GM12878 (cell line): ENCODE measurements at regions not wholly inside any gene's neighbourhood (a gene's known extent, or its start where the extent isn't known, plus 50 kb on each side); places are given as distances from the start of the nearest gene placed in this dataset.

ENCODE experiments used
- ATF3 ChIP-seq: IDR thresholded peaks from 2 replicates; pipeline ENCODE4 v1.6.1; 2011; ENCODE audit warnings: low read depth, mild to moderate bottlenecking, low read length, moderate library complexity, borderline replicate concordance; ENCODE audit errors: extremely low read depth
- POLR2A ChIP-seq: IDR thresholded peaks from 2 replicates; pipeline ENCODE4 v1.6.1; 2011; ENCODE audit warnings: low read depth, mild to moderate bottlenecking, low read length
- RFX5 ChIP-seq: IDR thresholded peaks from 2 replicates; pipeline ENCODE4 v1.6.1; 2011; ENCODE audit warnings: low read depth, low read length, improper control_type of control experiment
- USF1 ChIP-seq: IDR thresholded peaks from 2 replicates; pipeline ENCODE4 v1.6.1; 2011; ENCODE audit warnings: borderline replicate concordance, low read depth, mild to moderate bottlenecking, moderate library complexity, mixed read lengths, low read length; ENCODE audit not compliant: insufficient read depth; ENCODE audit errors: extremely low read length

GRCh38 chr16:79263425-79263824 lies 337.1 kb downstream of the MAF start:
- no peak for TF ChIP-seq RFX5
- no peak for TF ChIP-seq ATF3
- no peak for TF ChIP-seq USF1
- no peak for TF ChIP-seq POLR2A
